ENCODE measurements at regions not wholly inside any gene's neighbourhood (a gene's known extent, or its start where the extent isn't known, plus 50 kb on each side); places are given as distances from the start of the nearest gene placed in this dataset.

DNA sequence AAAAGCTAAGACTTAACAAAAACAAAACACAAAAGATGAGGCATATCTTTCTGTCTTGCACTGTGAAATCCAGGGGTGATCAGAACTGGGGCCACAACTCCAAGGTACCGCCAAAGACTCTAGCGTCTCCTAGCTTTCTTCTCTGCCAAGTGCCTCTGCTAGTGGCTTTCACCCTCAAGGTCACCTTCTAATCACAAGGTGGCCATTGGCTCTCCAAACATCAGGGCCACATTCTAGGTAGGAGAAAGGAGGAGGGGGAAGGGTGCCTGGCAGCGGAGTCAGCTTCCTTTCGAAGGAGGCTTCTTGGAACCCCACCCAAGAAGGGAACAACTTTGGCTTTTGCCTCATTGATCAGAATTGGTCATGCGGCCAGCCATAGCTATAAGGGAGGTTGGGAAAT, 168.8 kb upstream of the SMAD3 start:
- TF ChIP-seq, protein P1, sequence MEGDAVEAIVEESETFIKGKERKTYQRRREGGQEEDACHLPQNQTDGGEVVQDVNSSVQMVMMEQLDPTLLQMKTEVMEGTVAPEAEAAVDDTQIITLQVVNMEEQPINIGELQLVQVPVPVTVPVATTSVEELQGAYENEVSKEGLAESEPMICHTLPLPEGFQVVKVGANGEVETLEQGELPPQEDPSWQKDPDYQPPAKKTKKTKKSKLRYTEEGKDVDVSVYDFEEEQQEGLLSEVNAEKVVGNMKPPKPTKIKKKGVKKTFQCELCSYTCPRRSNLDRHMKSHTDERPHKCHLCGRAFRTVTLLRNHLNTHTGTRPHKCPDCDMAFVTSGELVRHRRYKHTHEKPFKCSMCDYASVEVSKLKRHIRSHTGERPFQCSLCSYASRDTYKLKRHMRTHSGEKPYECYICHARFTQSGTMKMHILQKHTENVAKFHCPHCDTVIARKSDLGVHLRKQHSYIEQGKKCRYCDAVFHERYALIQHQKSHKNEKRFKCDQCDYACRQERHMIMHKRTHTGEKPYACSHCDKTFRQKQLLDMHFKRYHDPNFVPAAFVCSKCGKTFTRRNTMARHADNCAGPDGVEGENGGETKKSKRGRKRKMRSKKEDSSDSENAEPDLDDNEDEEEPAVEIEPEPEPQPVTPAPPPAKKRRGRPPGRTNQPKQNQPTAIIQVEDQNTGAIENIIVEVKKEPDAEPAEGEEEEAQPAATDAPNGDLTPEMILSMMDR (IDR thresholded peaks at IDR 0.05; ENCODE audit: low read length) = no peak
- TF ChIP-seq EZH2 (IDR thresholded peaks at IDR 0.05; ENCODE audit: borderline replicate concordance, low read length) = no peak
